ENCODE measurements at regions not wholly inside any gene's neighbourhood (a gene's known extent, or its start where the extent isn't known, plus 50 kb on each side); places are given as distances from the start of the nearest gene placed in this dataset.

GRCh38 chr11:120041625-120042024 is 96.3 kb downstream of the TRIM29 start:
- DNase-seq (ENCODE audit: low read depth), result no peak
- no peak for TF ChIP-seq CTCF (conservative IDR thresholded peaks at IDR 0.05; ENCODE audit: low read depth, low read length)
- H3K4me3 ChIP-seq (ENCODE audit: low read length), result no peak overlapping the region

- DNase-seq (ENCODE audit: low read depth), result no peak
- no peak for TF ChIP-seq CTCF (conservative IDR thresholded peaks at IDR 0.05; ENCODE audit: low read depth, low read length)
- no peak overlapping the region for H3K4me3 ChIP-seq (ENCODE audit: low read length)
Measured at GRCh38 chr11:120040151-120040840, 97.6 kb downstream of the TRIM29 start.

GRCh38 chr11:120039039-120039438 is 98.9 kb downstream of the TRIM29 start:
- no peak for TF ChIP-seq CTCF (conservative IDR thresholded peaks at IDR 0.05; ENCODE audit: low read depth, low read length)
- no peak for DNase-seq (ENCODE audit: low read depth)
- H3K4me3 ChIP-seq (ENCODE audit: low read length), result no peak overlapping the region

- no peak overlapping the region for H3K4me3 ChIP-seq (ENCODE audit: low read length)
- no peak for TF ChIP-seq CTCF (conservative IDR thresholded peaks at IDR 0.05; ENCODE audit: low read depth, low read length)
- no peak for DNase-seq (ENCODE audit: low read depth)
Measured at GRCh38 chr11:120037111-120037510, 100.8 kb downstream of the TRIM29 start.

- TF ChIP-seq CTCF (conservative IDR thresholded peaks at IDR 0.05; ENCODE audit: low read depth, low read length), result no peak
- no peak overlapping the region for H3K4me3 ChIP-seq (ENCODE audit: low read length)
- no peak for DNase-seq (ENCODE audit: low read depth)
Measured at GRCh38 chr11:120035756-120036155, 102.2 kb downstream of the TRIM29 start.

- TF ChIP-seq CTCF (conservative IDR thresholded peaks at IDR 0.05; ENCODE audit: low read depth, low read length), result no peak
- no peak for DNase-seq (ENCODE audit: low read depth)
- no peak overlapping the region for H3K4me3 ChIP-seq (ENCODE audit: low read length)
Measured at GRCh38 chr11:120034881-120035630, 102.9 kb downstream of the TRIM29 start.

Data from retinal pigment epithelial cell (primary cell).